ENCODE measurements at regions not wholly inside any gene's neighbourhood (a gene's known extent, or its start where the extent isn't known, plus 50 kb on each side); places are given as distances from the start of the nearest gene placed in this dataset.

GRCh38 chr1:172893146-172893841 lies 157.4 kb downstream of the TNFSF18 start:
- peaks cover 45% of the 10 kb centered on the region for H3K4me1 ChIP-seq (replicated peaks; ENCODE audit: insufficient read depth)
- no peak overlapping the region for H3K4me3 ChIP-seq
- no peak overlapping the region for H3K4me2 ChIP-seq
- no peak overlapping the region for H3K27ac ChIP-seq
- DNase-seq: peak in 1 of 2 experiments; percentile 49
- H2AFZ ChIP-seq: no peak overlapping the region
- peaks cover 23% of the 10 kb centered on the region; the same call in 1 of the 2 replicates for H3F3A ChIP-seq (ENCODE audit: insufficient read depth, low read depth)
- no peaks in the 10 kb centered on the region; the same call in 1 of the 2 replicates for H3K9me3 ChIP-seq (ENCODE audit: insufficient read depth, low read depth)
- no peaks in the 10 kb centered on the region for H3K27me3 ChIP-seq (ENCODE audit: insufficient read depth, low read depth)
- H3K79me2 ChIP-seq (ENCODE audit: low read depth): no peaks in the 10 kb centered on the region
- H3K36me3 ChIP-seq (ENCODE audit: low read depth): no peaks in the 10 kb centered on the region
- intact Hi-C loops (cut with micrococcal nuclease; ENCODE audit: unreplicated experiment): no loop called here
- H4K20me1 ChIP-seq (ENCODE audit: insufficient read depth): no peaks in the 10 kb centered on the region
- CTCF ChIA-PET: interaction anchor here (0.7 kb wide), 1 partner anchor 67 kb away, joined by 3 read pairs; no protein-coding TSS in a partner anchor
- no TSS peak for BruUV-seq (replicated peaks)
- no peaks in the 10 kb centered on the region for H3K9me2 ChIP-seq (ENCODE audit: insufficient read depth)
- POLR2A ChIA-PET (ENCODE audit: unreplicated experiment): interaction anchor here (0.6 to 0.7 kb wide), 3 partner anchors 65 to 1407 kb away, joined by 4 to 6 read pairs (median 4); no protein-coding TSS in a partner anchor
- no peak for TF ChIP-seq CTCF (conservative IDR thresholded peaks at IDR 0.05)
- no peak for TF ChIP-seq EZH2 (IDR thresholded peaks at IDR 0.05; ENCODE audit: low read depth)

- no peaks in the 10 kb centered on the region for H3K27me3 ChIP-seq (ENCODE audit: insufficient read depth, low read depth)
- H3K4me3 ChIP-seq: no peak overlapping the region
- no peak overlapping the region for H3K27ac ChIP-seq
- no peaks in the 10 kb centered on the region for H4K20me1 ChIP-seq (ENCODE audit: insufficient read depth)
- no peaks in the 10 kb centered on the region; the same call in 1 of the 2 replicates for H3K9me3 ChIP-seq (ENCODE audit: insufficient read depth, low read depth)
- intact Hi-C loops (cut with micrococcal nuclease; ENCODE audit: unreplicated experiment): loop anchor here (1.0 to 5.0 kb wide), 2 partner anchors 24 to 67 kb away; no protein-coding TSS in a partner anchor
- H3K79me2 ChIP-seq (ENCODE audit: low read depth): no peaks in the 10 kb centered on the region
- H3K4me2 ChIP-seq: peak overlapping the region; percentile 5; the same call in 1 of the 2 replicates
- ChIA-PET POLR2A (ENCODE audit: unreplicated experiment) (interaction anchor here (0.5 to 0.6 kb wide), 2 partner anchors 9 to 13 kb away, joined by 3 to 7 read pairs; no protein-coding TSS in a partner anchor), CTCF (interaction anchor here (0.5 kb wide), 1 partner anchor 76 kb away, joined by 3 read pairs; no protein-coding TSS in a partner anchor)
- peaks cover 45% of the 10 kb centered on the region for H3K4me1 ChIP-seq (replicated peaks; ENCODE audit: insufficient read depth)
- TF ChIP-seq CTCF (conservative IDR thresholded peaks at IDR 0.05): no peak
- TF ChIP-seq EZH2 (IDR thresholded peaks at IDR 0.05; ENCODE audit: low read depth): no peak
- peaks cover 23% of the 10 kb centered on the region; the same call in 1 of the 2 replicates for H3F3A ChIP-seq (ENCODE audit: insufficient read depth, low read depth)
- no peak for DNase-seq
- no peaks in the 10 kb centered on the region for H3K36me3 ChIP-seq (ENCODE audit: low read depth)
- BruUV-seq (replicated peaks): no TSS peak
- H2AFZ ChIP-seq: no peak overlapping the region
- H3K9me2 ChIP-seq (ENCODE audit: insufficient read depth): no peaks in the 10 kb centered on the region
These were observed 156.2 kb downstream of the TNFSF18 start for GRCh38 chr1:172894349-172895049.

GRCh38 chr1:172895050-172895460 lies 155.7 kb downstream of the TNFSF18 start:
- intact Hi-C loops (cut with micrococcal nuclease; ENCODE audit: unreplicated experiment): loop anchor here (1.0 to 5.0 kb wide), 2 partner anchors 23 to 68 kb away; no protein-coding TSS in a partner anchor
- H3K4me2 ChIP-seq: peak overlapping the region; percentile 5; the same call in 1 of the 2 replicates
- no peak for DNase-seq
- H3K79me2 ChIP-seq (ENCODE audit: low read depth): no peaks in the 10 kb centered on the region
- no peaks in the 10 kb centered on the region for H3K9me2 ChIP-seq (ENCODE audit: insufficient read depth)
- peaks cover 23% of the 10 kb centered on the region; the same call in 1 of the 2 replicates for H3F3A ChIP-seq (ENCODE audit: insufficient read depth, low read depth)
- no peaks in the 10 kb centered on the region for H3K36me3 ChIP-seq (ENCODE audit: low read depth)
- H3K4me3 ChIP-seq: no peak overlapping the region
- peaks cover 45% of the 10 kb centered on the region for H3K4me1 ChIP-seq (replicated peaks; ENCODE audit: insufficient read depth)
- H2AFZ ChIP-seq: no peak overlapping the region
- no peaks in the 10 kb centered on the region; the same call in 1 of the 2 replicates for H3K9me3 ChIP-seq (ENCODE audit: insufficient read depth, low read depth)
- no peaks in the 10 kb centered on the region for H4K20me1 ChIP-seq (ENCODE audit: insufficient read depth)
- ChIA-PET CTCF (interaction anchor here (0.6 kb wide), 1 partner anchor 11 kb away, joined by 3 read pairs; no protein-coding TSS in a partner anchor), POLR2A (ENCODE audit: unreplicated experiment) (interaction anchor here (0.6 kb wide), 1 partner anchor 9 kb away, joined by 3 read pairs; no protein-coding TSS in a partner anchor)
- TF ChIP-seq EZH2 (IDR thresholded peaks at IDR 0.05; ENCODE audit: low read depth) (no peak), CTCF (conservative IDR thresholded peaks at IDR 0.05) (no peak)
- BruUV-seq (replicated peaks): TSS peak; percentile 41
- H3K27ac ChIP-seq: peak overlapping the region; percentile 18; the same call in 1 of the 2 replicates
- no peaks in the 10 kb centered on the region for H3K27me3 ChIP-seq (ENCODE audit: insufficient read depth, low read depth)
